ENCODE measurements at regions not wholly inside any gene's neighbourhood (a gene's known extent, or its start where the extent isn't known, plus 50 kb on each side); places are given as distances from the start of the nearest gene placed in this dataset.
"Not testable (repeated sequence)": the region's sequence is repeated elsewhere in the genome, so short reads cannot be mapped to it uniquely, and the experiment has no call there.

DNA sequence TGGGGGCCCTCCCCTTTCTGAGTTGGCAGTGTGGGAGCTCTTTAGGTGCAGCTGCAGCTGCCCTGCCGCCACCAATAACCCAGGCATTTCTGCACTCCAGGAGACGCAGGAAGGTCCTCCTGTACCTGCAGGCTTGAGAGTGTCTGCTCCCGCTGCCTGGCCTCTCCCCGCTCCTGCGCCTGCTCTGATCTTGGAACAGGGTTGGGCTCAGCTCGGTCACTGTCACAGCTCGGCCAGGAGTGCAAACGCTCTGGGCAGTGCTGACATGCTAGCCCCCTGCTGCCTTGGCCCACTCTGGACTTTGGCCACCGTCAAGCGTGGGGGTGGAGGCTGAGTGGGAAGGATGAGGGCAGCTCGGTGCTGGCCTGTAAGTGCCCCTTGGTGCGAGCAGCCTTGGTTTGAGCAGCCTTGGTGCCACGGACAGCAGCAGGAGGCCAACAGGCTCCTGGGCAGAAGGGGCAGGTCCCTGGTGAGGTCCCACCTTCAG, 738.1 kb upstream of the GJE1 start:
- Histone ChIP-seq H3K9me2 (ENCODE audit: low read depth, low read length) (no peaks in the 10 kb centered on the region), H3K27me3 (ENCODE audit: insufficient read depth, low read length) (no peaks in the 10 kb centered on the region), H3K27ac (ENCODE audit: low read depth, low read length, poor library complexity, severe bottlenecking) (no peak overlapping the region), H3K9ac (ENCODE audit: low read length) (no peak overlapping the region), H2AFZ (ENCODE audit: low read length) (no peak overlapping the region), H3F3A (ENCODE audit: insufficient read depth, low read length) (no peaks in the 10 kb centered on the region), H3K9me3 (ENCODE audit: low read length) (no peaks in the 10 kb centered on the region), H3K4me2 (ENCODE audit: low read length) (no peak overlapping the region), H3K79me2 (ENCODE audit: insufficient read depth, low read length) (no peaks in the 10 kb centered on the region), H3K4me1 (ENCODE audit: insufficient read depth, low read length, severe bottlenecking) (peaks cover 12% of the 10 kb centered on the region), H3K36me3 (ENCODE audit: insufficient read depth, low read length) (no peaks in the 10 kb centered on the region), H3K4me3 (ENCODE audit: low read depth, low read length, poor library complexity, severe bottlenecking) (no peak overlapping the region), H4K20me1 (ENCODE audit: insufficient read depth, low read length) (no peaks in the 10 kb centered on the region)
- no peak for TF ChIP-seq EZH2 (IDR thresholded peaks at IDR 0.05; ENCODE audit: borderline replicate concordance, low read length)
- TF ChIP-seq, protein P1, sequence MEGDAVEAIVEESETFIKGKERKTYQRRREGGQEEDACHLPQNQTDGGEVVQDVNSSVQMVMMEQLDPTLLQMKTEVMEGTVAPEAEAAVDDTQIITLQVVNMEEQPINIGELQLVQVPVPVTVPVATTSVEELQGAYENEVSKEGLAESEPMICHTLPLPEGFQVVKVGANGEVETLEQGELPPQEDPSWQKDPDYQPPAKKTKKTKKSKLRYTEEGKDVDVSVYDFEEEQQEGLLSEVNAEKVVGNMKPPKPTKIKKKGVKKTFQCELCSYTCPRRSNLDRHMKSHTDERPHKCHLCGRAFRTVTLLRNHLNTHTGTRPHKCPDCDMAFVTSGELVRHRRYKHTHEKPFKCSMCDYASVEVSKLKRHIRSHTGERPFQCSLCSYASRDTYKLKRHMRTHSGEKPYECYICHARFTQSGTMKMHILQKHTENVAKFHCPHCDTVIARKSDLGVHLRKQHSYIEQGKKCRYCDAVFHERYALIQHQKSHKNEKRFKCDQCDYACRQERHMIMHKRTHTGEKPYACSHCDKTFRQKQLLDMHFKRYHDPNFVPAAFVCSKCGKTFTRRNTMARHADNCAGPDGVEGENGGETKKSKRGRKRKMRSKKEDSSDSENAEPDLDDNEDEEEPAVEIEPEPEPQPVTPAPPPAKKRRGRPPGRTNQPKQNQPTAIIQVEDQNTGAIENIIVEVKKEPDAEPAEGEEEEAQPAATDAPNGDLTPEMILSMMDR (IDR thresholded peaks at IDR 0.05; ENCODE audit: low read length) = no peak

GRCh38 chr6:141394125-141394536, 738.6 kb upstream of the GJE1 start:
- Histone ChIP-seq H3F3A (ENCODE audit: insufficient read depth, low read length) (no peaks in the 10 kb centered on the region), H3K9ac (ENCODE audit: low read length) (no peak overlapping the region), H3K27me3 (ENCODE audit: insufficient read depth, low read length) (no peaks in the 10 kb centered on the region), H3K9me2 (ENCODE audit: low read depth, low read length) (no peaks in the 10 kb centered on the region), H3K4me3 (ENCODE audit: low read depth, low read length, poor library complexity, severe bottlenecking) (no peak overlapping the region), H4K20me1 (ENCODE audit: insufficient read depth, low read length) (no peaks in the 10 kb centered on the region), H2AFZ (ENCODE audit: low read length) (no peak overlapping the region), H3K79me2 (ENCODE audit: insufficient read depth, low read length) (no peaks in the 10 kb centered on the region), H3K4me1 (ENCODE audit: insufficient read depth, low read length, severe bottlenecking) (peaks cover 7% of the 10 kb centered on the region), H3K36me3 (ENCODE audit: insufficient read depth, low read length) (no peaks in the 10 kb centered on the region), H3K9me3 (ENCODE audit: low read length) (no peaks in the 10 kb centered on the region), H3K4me2 (ENCODE audit: low read length) (no peak overlapping the region), H3K27ac (ENCODE audit: low read depth, low read length, poor library complexity, severe bottlenecking) (no peak overlapping the region)
- TF ChIP-seq, protein P1 (IDR thresholded peaks at IDR 0.05; ENCODE audit: low read length) = no peak
- no peak for TF ChIP-seq EZH2 (IDR thresholded peaks at IDR 0.05; ENCODE audit: borderline replicate concordance, low read length)

- H3K9me3 ChIP-seq (ENCODE audit: low read length) = no peaks in the 10 kb centered on the region
These were observed 739.2 kb upstream of the GJE1 start for GRCh38 chr6:141393405-141394124.

DNA sequence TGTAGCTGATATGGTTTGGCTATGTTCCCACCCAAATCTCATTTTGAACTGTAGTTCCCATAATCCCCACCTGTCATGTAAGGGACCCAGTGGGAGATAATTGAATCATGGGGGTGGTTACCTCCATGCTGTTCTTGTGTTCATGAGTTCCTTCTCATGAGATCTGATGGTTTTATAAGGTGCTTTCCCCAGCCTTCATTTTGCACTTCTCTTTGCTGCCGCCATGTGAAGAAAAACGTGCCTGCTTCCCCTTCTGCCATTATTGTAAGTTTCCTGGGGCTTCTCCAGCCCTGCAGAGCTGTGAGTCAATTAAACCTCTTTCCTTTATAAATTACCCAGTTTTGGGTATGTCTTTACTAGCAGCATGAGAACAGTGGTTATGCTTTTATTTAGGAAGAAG, 741.6 kb upstream of the GJE1 start:
- H3K9ac ChIP-seq (ENCODE audit: low read length); H2AFZ ChIP-seq (ENCODE audit: low read length); H3K4me2 ChIP-seq (ENCODE audit: low read length); H3K79me2 ChIP-seq (ENCODE audit: insufficient read depth, low read length); H3K9me2 ChIP-seq (ENCODE audit: low read depth, low read length); H3K27me3 ChIP-seq (ENCODE audit: insufficient read depth, low read length); H3K4me3 ChIP-seq (ENCODE audit: low read depth, low read length, poor library complexity, severe bottlenecking); H3K4me1 ChIP-seq (ENCODE audit: insufficient read depth, low read length, severe bottlenecking); H3K9me3 ChIP-seq (ENCODE audit: low read length); H3K36me3 ChIP-seq (ENCODE audit: insufficient read depth, low read length); H4K20me1 ChIP-seq (ENCODE audit: insufficient read depth, low read length); H3F3A ChIP-seq (ENCODE audit: insufficient read depth, low read length); H3K27ac ChIP-seq (ENCODE audit: low read depth, low read length, poor library complexity, severe bottlenecking): not testable (repeated sequence)

More at GRCh38 chr6:141393405-141394124, 739.2 kb upstream of the GJE1 start:
- H4K20me1 ChIP-seq (ENCODE audit: insufficient read depth, low read length) = no peaks in the 10 kb centered on the region
- H3K4me1 ChIP-seq (ENCODE audit: insufficient read depth, low read length, severe bottlenecking) = peaks cover 7% of the 10 kb centered on the region
- H3K27ac ChIP-seq (ENCODE audit: low read depth, low read length, poor library complexity, severe bottlenecking) = no peak overlapping the region
- no peak overlapping the region for H3K4me2 ChIP-seq (ENCODE audit: low read length)
- TF ChIP-seq, protein P1 (IDR thresholded peaks at IDR 0.05; ENCODE audit: low read length) = no peak
- TF ChIP-seq EZH2 (IDR thresholded peaks at IDR 0.05; ENCODE audit: borderline replicate concordance, low read length) = no peak
- no peaks in the 10 kb centered on the region for H3K27me3 ChIP-seq (ENCODE audit: insufficient read depth, low read length)
- H3K9me2 ChIP-seq (ENCODE audit: low read depth, low read length) = no peaks in the 10 kb centered on the region
- H3K36me3 ChIP-seq (ENCODE audit: insufficient read depth, low read length) = no peaks in the 10 kb centered on the region
- H3K79me2 ChIP-seq (ENCODE audit: insufficient read depth, low read length) = no peaks in the 10 kb centered on the region
- no peaks in the 10 kb centered on the region for H3F3A ChIP-seq (ENCODE audit: insufficient read depth, low read length)
- H3K9ac ChIP-seq (ENCODE audit: low read length) = no peak overlapping the region
- H3K4me3 ChIP-seq (ENCODE audit: low read depth, low read length, poor library complexity, severe bottlenecking) = no peak overlapping the region
- peak overlapping the region; percentile 86; the same call in 1 of the 2 replicates for H2AFZ ChIP-seq (ENCODE audit: low read length)
